Esophagus squamous epithelium (tissue), 5 donors: ENCODE measurements at regions not wholly inside any gene's neighbourhood (a gene's known extent, or its start where the extent isn't known, plus 50 kb on each side); places are given as distances from the start of the nearest gene placed in this dataset.
"Not testable (repeated sequence)": the region's sequence is repeated elsewhere in the genome, so short reads cannot be mapped to it uniquely, and the experiment has no call there.

ENCODE experiments used
- DNase-seq: peaks from one replicate; lab custom pipeline; 2025; lab: John Stamatoyannopoulos, UW
- H3K27ac ChIP-seq, 4 donors: fragments of 200-600 bp; sonication (generic); one replicate each; pipeline ENCODE4 v1.5.1; 2016 to 2019; ENCODE audit warnings: mild to moderate bottlenecking in 1 of 4
- H3K27me3 ChIP-seq, 4 donors: fragments of 200-600 bp; sonication (generic); 1 replicate in 3 of 4; 2 replicates in 1 of 4; pipeline versions ENCODE4 v1.5.1 to v1.6.0; 2017 to 2021; ENCODE audit warnings: antibody characterized with exemption in 1 of 4
- H3K36me3 ChIP-seq, 3 donors: fragments of 200-600 bp; sonication (generic); one replicate each; pipeline ENCODE4 v1.5.1; 2016 to 2019
- H3K4me1 ChIP-seq, 3 donors: fragments of 200-600 bp; sonication (generic); one replicate each; pipeline ENCODE4 v1.5.1; 2017 to 2019
- H3K4me3 ChIP-seq, 4 donors: fragments of 200-600 bp; sonication (generic); 1 replicate in 3 of 4; 2 replicates in 1 of 4; pipeline ENCODE4 v1.5.1; 2016 to 2019; ENCODE audit warnings: mild to moderate bottlenecking in 2 of 4, moderate library complexity in 1 of 4
- H3K9me3 ChIP-seq, 3 donors: fragments of 200-600 bp; sonication (generic); one replicate each; pipeline ENCODE4 v1.5.1; 2016 to 2019
- POLR2A ChIP-seq, 4 donors: fragments of 450-650 bp; IDR thresholded peaks; one replicate each; pipeline ENCODE4 v1.6.1; 2017; ENCODE audit warnings: antibody characterized with exemption in 4 of 4, mild to moderate bottlenecking in 4 of 4, moderate library complexity in 3 of 4
- WGBS, 2 donors: methylation state at CpG; one replicate each; pipeline ENCODE4 v1.1.5; 2018; 5-methylcytosine and 5-hydroxymethylcytosine counted together
- intact Hi-C: fragments of 100-400 bp; cut with DNase I; formaldehyde crosslinking; loops from one replicate; pipeline ENCODE4 v1.15.0; 2022
- TF ChIP-seq, protein P1 (sequence below), 6 experiments: fragments of 450-650 bp in 4 of 6; fragments of 200-600 bp in 2 of 6; sonication (generic) in 2 of 6; IDR thresholded peaks; one replicate each; pipeline ENCODE4 v1.5.1; 2016 to 2019; ENCODE audit warnings: antibody characterized with exemption in 6 of 6, mild to moderate bottlenecking in 4 of 6, moderate library complexity in 4 of 6
- donor health status: DM: yes; HTN: yes; CAD: no.

DNA sequence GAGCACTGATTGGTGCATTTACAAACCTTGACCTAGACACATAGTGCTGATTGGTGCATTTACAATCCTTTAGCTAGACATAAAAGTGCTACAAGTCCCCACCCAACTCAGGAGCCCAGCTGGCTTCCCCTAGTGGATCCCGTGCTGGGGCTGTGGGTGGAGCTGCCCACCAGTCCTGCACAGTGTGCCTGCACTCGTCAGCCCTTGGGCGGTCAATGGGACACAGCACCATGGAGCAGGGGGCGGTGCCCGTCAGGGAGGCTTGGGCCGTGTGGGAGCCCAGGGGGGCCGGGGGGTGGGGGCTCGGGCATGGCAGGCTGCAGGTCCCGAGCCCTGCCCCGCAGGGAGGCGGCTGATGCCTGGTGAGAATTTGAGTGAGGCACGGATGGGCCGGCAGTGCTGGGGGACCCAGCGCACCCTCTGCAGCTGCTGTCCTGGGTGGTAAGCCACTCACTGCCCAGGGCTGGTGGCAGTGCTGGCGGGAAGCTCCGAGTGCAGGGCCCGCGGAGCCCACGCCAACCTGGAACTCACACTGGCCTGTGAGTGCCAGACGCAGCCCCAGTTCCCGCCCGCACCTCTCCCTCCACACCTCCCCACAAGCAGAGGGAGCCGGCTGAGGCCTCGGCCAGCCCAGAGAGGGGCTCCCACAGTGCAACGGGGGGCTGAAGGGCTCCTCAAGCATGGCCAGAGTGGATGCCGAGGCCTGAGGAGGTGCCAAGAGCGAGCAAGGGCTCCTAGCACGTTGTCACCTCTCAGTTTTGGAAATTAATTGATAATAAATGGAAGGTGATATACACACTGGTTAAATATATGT is 207.7 kb downstream of the RAP2B start:
- Histone ChIP-seq H3K4me1 (peaks cover 3 to 8% (median 4%) of the 10 kb centered on the region in 3 donors), H3K27me3 (no peaks in the 10 kb centered on the region), H3K4me3 (no peak overlapping the region), H3K36me3 (no peaks in the 10 kb centered on the region), H3K9me3 (peaks cover 0 to 7% (median 0%) of the 10 kb centered on the region in 3 donors), H3K27ac (no peak overlapping the region)
- no peak for DNase-seq
- no peak for TF ChIP-seq POLR2A (IDR thresholded peaks at IDR 0.05)
- TF ChIP-seq, protein P1, sequence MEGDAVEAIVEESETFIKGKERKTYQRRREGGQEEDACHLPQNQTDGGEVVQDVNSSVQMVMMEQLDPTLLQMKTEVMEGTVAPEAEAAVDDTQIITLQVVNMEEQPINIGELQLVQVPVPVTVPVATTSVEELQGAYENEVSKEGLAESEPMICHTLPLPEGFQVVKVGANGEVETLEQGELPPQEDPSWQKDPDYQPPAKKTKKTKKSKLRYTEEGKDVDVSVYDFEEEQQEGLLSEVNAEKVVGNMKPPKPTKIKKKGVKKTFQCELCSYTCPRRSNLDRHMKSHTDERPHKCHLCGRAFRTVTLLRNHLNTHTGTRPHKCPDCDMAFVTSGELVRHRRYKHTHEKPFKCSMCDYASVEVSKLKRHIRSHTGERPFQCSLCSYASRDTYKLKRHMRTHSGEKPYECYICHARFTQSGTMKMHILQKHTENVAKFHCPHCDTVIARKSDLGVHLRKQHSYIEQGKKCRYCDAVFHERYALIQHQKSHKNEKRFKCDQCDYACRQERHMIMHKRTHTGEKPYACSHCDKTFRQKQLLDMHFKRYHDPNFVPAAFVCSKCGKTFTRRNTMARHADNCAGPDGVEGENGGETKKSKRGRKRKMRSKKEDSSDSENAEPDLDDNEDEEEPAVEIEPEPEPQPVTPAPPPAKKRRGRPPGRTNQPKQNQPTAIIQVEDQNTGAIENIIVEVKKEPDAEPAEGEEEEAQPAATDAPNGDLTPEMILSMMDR (IDR thresholded peaks at IDR 0.05), result no peak
- 80 to 87% methylated on average over 8 to 10 of the region's 28 CpGs for WGBS, 2 donors
- intact Hi-C loops, result no loop called here

DNA sequence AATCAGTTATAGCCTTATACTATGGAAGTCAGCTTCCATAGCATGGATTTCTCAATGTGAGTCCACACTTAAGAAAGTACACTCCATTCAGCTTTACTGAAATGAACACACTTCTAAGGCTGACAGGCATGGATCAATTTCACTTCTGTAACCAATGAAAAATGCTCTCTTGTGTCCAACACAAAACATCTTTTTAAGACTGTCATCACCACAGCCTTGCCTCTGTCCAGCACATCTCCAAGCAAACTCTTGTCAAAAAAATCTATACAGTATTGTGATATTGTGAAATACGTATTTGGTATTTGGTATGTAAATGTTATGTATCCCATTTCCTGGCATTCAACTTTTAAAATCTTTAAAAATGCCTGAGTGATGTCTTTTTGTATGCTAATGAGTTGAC is 208.7 kb downstream of the RAP2B start:
- TF ChIP-seq, protein P1 (IDR thresholded peaks at IDR 0.05), result no peak
- TF ChIP-seq POLR2A (IDR thresholded peaks at IDR 0.05), result no peak
- 67 to 100% methylated on average over 1 of the region's 1 CpG for WGBS, 2 donors

DNA sequence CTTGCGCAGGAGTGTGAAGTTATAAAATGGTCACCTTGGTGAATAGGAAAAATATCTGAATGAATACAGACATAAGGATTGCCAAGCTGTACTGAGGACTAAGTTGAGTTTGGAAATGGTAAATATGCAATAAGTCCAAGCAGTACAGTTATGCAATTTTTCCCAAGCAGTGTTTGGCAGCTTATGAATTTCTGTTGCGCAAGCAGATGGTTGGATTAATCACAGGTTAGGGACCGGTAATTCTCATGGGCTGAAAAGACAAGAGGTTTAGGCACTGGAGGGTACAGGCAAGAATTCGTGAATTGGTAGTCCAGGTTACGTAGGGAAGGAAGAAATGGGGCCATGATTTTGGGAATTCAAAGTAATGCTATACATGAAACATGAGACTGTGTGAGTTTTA is 210.3 kb downstream of the RAP2B start:
- Histone ChIP-seq H3K36me3 (no peaks in the 10 kb centered on the region), H3K9me3 (peaks cover 0 to 7% (median 0%) of the 10 kb centered on the region in 3 donors), H3K4me3 (peak overlapping the region in 1 of 4 donors; percentile 32), H3K27me3 (no peaks in the 10 kb centered on the region), H3K4me1 (peaks cover 3 to 8% (median 4%) of the 10 kb centered on the region in 3 donors), H3K27ac (no peak overlapping the region)
- 36 to 51% methylated on average over 5 of the region's 5 CpGs for WGBS, 2 donors
- no peak for DNase-seq
- no peak for TF ChIP-seq POLR2A (IDR thresholded peaks at IDR 0.05)
- TF ChIP-seq, protein P1 (IDR thresholded peaks at IDR 0.05), result no peak
- intact Hi-C loops, result no loop called here

More for the DNA sequence above, 208.7 kb downstream of the RAP2B start:
- no peak for DNase-seq
- intact Hi-C loops, result no loop called here
- Histone ChIP-seq H3K36me3 (no peaks in the 10 kb centered on the region), H3K27me3 (no peaks in the 10 kb centered on the region), H3K9me3 (peaks cover 0 to 7% (median 0%) of the 10 kb centered on the region in 3 donors), H3K4me1 (peaks cover 3 to 8% (median 4%) of the 10 kb centered on the region in 3 donors), H3K4me3 (no peak overlapping the region), H3K27ac (no peak overlapping the region)

DNA sequence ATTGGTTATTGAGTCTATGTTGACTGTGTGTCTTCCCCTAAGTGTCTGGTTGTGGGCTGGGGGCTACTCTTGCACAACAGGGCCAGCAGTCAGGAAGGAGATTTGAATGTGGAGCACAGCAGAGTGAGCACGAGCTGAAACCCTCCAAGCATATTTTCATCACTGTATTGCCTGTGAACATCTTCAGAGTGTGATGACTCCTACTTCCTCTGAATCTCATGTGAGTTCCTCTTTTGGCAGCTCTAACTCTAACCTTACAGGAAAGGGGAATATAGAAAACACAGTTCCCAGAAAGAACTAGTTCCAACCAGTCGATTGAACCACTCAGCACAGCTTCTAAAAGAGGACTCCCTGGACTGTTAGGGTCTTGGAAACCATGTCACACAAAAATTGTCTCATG is 211.6 kb downstream of the RAP2B start:
- no peak for TF ChIP-seq POLR2A (IDR thresholded peaks at IDR 0.05)
- TF ChIP-seq, protein P1 (IDR thresholded peaks at IDR 0.05), result no peak
- H3K4me1 ChIP-seq, result peaks cover 3 to 8% (median 4%) of the 10 kb centered on the region in 3 donors
- no peaks in the 10 kb centered on the region for H3K36me3 ChIP-seq
- H3K27me3 ChIP-seq, result no peaks in the 10 kb centered on the region
- H3K27ac ChIP-seq, result no peak overlapping the region
- H3K4me3 ChIP-seq, result no peak overlapping the region
- WGBS, 2 donors, result 15 to 30% methylated on average over 2 of the region's 2 CpGs
- intact Hi-C loops, result no loop called here
- H3K9me3 ChIP-seq, result peaks cover 0 to 7% (median 0%) of the 10 kb centered on the region in 3 donors
- DNase-seq, result no peak

DNA sequence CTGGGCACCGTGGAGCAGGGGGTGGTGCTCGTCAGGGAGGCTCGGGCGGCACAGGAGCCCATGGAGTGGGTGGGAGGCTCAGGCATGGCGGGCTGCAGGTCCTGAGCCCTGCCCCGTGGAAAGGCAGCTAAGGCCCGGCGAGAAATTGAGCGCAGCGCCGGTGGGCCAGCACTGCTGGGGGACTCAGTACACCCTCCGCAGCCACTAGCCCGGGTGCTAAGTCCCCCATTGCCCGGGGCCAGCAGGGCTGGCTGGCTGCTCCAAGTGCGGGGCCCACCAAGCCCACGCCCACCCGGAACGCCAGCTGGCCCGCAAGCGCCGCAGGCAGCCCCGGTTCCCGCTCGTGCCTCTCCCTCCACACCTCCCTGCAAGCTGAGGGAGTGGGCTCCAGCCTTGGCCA is 216.3 kb downstream of the RAP2B start:
- H3K27me3 ChIP-seq, H3K36me3 ChIP-seq, H3K4me1 ChIP-seq, H3K9me3 ChIP-seq, H3K27ac ChIP-seq, H3K4me3 ChIP-seq, intact Hi-C loops, DNase-seq: not testable (repeated sequence)
- no CpG with 5 or more reads among the region's 24 CpGs for WGBS, 2 donors
